ENCODE measurements at regions not wholly inside any gene's neighbourhood (a gene's known extent, or its start where the extent isn't known, plus 50 kb on each side); places are given as distances from the start of the nearest gene placed in this dataset.

DNA sequence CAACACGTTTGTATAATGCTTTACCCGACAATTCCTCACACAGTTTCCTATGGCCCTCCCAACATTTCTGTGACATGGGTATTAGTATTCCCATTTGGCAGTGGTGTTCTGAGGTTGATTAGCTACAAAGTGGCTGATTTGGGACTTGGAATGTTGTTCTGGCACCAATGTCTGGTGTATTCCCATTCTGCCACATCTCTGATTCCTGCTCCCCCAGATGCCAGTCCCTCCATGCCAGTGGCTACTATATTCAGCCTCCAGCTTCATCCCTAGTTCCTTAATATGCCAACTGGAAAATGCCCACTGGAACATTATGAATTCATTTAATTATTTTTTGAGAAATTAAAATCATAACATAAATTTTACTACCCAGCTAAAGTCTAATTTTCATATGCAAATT lies 60.6 kb upstream of the NBEA start:
- H3K27ac Mint-ChIP-seq: no peak overlapping the region
- no peaks in the 10 kb centered on the region for H3K4me1 ChIP-seq (ENCODE audit: control insufficient read depth in 2 of 2, insufficient read depth in 2 of 2, low read length in 2 of 2)

DNA sequence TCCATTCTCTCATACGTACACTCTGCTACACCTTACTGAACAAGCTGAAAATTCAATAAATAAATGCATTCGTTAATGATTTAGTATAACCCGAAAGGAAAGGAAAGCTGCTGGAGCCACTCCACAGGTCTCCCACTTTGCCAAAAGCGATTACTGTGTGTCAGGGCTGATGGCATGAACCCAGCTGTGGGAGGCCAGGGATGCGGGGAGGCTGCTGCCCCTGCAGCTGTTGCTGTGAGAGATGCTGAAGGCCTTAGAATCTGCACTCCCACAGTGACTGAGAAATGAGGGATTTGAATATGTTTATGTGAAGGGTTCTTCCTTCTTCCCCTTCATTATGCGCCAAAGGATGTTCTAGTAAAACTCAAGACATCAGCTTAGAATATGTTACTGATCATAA lies 58.7 kb upstream of the NBEA start:
- Histone ChIP-seq H3K4me1 (ENCODE audit: control insufficient read depth in 2 of 2, insufficient read depth in 2 of 2, low read length in 2 of 2) (no peaks in the 10 kb centered on the region), H3K36me3 (replicated peaks in 1 of 2; ENCODE audit: control extremely low read depth in 1 of 2, control insufficient read depth in 1 of 2, extremely low read depth in 1 of 2, insufficient read depth in 2 of 2, low read length in 1 of 2) (no peaks in the 10 kb centered on the region), H3K9ac (ENCODE audit: low read length) (no peak overlapping the region), H3K27me3 (replicated peaks in 1 of 4; ENCODE audit: control extremely low read depth in 1 of 4, control insufficient read depth in 3 of 4, insufficient read depth in 4 of 4, low read length in 3 of 4) (no peaks in the 10 kb centered on the region), H3K9me3 (ENCODE audit: control extremely low read depth in 1 of 3, control insufficient read depth in 2 of 3, insufficient read depth in 1 of 3, low read length in 2 of 3) (peaks cover 0 to 3% (median 0%) of the 10 kb centered on the region in 3 donors), H3K4me3 (ENCODE audit: control extremely low read depth in 1 of 5, extremely low read depth in 1 of 5, insufficient read depth in 1 of 5, low read depth in 2 of 5, low read length in 4 of 5) (no peak overlapping the region), H3K4me2 (replicated peaks; ENCODE audit: low read depth, low read length, poor library complexity, severe bottlenecking) (no peak overlapping the region), H3K79me2 (ENCODE audit: control insufficient read depth, insufficient read depth, low read length) (no peaks in the 10 kb centered on the region), H4K20me1 (ENCODE audit: control insufficient read depth, insufficient read depth, low read length, poor library complexity, severe bottlenecking) (no peaks in the 10 kb centered on the region), H2AFZ (ENCODE audit: insufficient read depth, low read depth, low read length, poor library complexity, severe bottlenecking) (no peak overlapping the region), H3K27ac (ENCODE audit: low read length in 2 of 2) (no peak overlapping the region)
- ChIA-PET CTCF (no interaction called here), POLR2A (no interaction called here)
- ATAC-seq (ENCODE audit: low read depth): no peak
- H3K4me1 Mint-ChIP-seq: no peaks in the 10 kb centered on the region
- H3K4me3 Mint-ChIP-seq: no peak overlapping the region
- intact Hi-C loops (cut with micrococcal nuclease): no loop called here
- 88% methylated on average over 3 of the region's 6 CpGs for WGBS (ENCODE audit: insufficient coverage)
- no peak for DNase-seq
- H3K9me3 Mint-ChIP-seq (ENCODE audit: insufficient read depth): no peaks in the 10 kb centered on the region
- peaks cover 3% of the 10 kb centered on the region for H3K27me3 Mint-ChIP-seq
- H3K27ac Mint-ChIP-seq: no peak overlapping the region
- TF ChIP-seq, protein P1, sequence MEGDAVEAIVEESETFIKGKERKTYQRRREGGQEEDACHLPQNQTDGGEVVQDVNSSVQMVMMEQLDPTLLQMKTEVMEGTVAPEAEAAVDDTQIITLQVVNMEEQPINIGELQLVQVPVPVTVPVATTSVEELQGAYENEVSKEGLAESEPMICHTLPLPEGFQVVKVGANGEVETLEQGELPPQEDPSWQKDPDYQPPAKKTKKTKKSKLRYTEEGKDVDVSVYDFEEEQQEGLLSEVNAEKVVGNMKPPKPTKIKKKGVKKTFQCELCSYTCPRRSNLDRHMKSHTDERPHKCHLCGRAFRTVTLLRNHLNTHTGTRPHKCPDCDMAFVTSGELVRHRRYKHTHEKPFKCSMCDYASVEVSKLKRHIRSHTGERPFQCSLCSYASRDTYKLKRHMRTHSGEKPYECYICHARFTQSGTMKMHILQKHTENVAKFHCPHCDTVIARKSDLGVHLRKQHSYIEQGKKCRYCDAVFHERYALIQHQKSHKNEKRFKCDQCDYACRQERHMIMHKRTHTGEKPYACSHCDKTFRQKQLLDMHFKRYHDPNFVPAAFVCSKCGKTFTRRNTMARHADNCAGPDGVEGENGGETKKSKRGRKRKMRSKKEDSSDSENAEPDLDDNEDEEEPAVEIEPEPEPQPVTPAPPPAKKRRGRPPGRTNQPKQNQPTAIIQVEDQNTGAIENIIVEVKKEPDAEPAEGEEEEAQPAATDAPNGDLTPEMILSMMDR (IDR thresholded peaks at IDR 0.05): no peak
- TF ChIP-seq EZH2 (IDR thresholded peaks at IDR 0.05; ENCODE audit: borderline replicate concordance, insufficient read depth, low read depth, low read length, poor library complexity, severe bottlenecking): no peak

More for the DNA sequence above, 60.6 kb upstream of the NBEA start:
- H2AFZ ChIP-seq (ENCODE audit: insufficient read depth, low read depth, low read length, poor library complexity, severe bottlenecking): no peak overlapping the region
- H3K9ac ChIP-seq (ENCODE audit: low read length): no peak overlapping the region
- Mint-ChIP-seq H3K4me1 (no peaks in the 10 kb centered on the region), H3K4me3 (no peak overlapping the region), H3K27me3 (peaks cover 3% of the 10 kb centered on the region), H3K9me3 (ENCODE audit: insufficient read depth) (no peaks in the 10 kb centered on the region)
- ChIA-PET POLR2A (no interaction called here), CTCF (no interaction called here)
- peaks cover 0 to 3% (median 0%) of the 10 kb centered on the region in 3 donors for H3K9me3 ChIP-seq (ENCODE audit: control extremely low read depth in 1 of 3, control insufficient read depth in 2 of 3, insufficient read depth in 1 of 3, low read length in 2 of 3)
- TF ChIP-seq, protein P1 (IDR thresholded peaks at IDR 0.05): no peak
- no peak for TF ChIP-seq EZH2 (IDR thresholded peaks at IDR 0.05; ENCODE audit: borderline replicate concordance, insufficient read depth, low read depth, low read length, poor library complexity, severe bottlenecking)
- no CpG with 5 or more reads among the region's 2 CpGs for WGBS (ENCODE audit: insufficient coverage)
- H3K79me2 ChIP-seq (ENCODE audit: control insufficient read depth, insufficient read depth, low read length): no peaks in the 10 kb centered on the region
- ATAC-seq (ENCODE audit: low read depth): no peak
- no peaks in the 10 kb centered on the region for H3K27me3 ChIP-seq (replicated peaks in 1 of 4; ENCODE audit: control extremely low read depth in 1 of 4, control insufficient read depth in 3 of 4, insufficient read depth in 4 of 4, low read length in 3 of 4)
- intact Hi-C loops (cut with micrococcal nuclease): no loop called here
- no peaks in the 10 kb centered on the region for H3K36me3 ChIP-seq (replicated peaks in 1 of 2; ENCODE audit: control extremely low read depth in 1 of 2, control insufficient read depth in 1 of 2, extremely low read depth in 1 of 2, insufficient read depth in 2 of 2, low read length in 1 of 2)
- H4K20me1 ChIP-seq (ENCODE audit: control insufficient read depth, insufficient read depth, low read length, poor library complexity, severe bottlenecking): no peaks in the 10 kb centered on the region
- no peak overlapping the region for H3K4me3 ChIP-seq (ENCODE audit: control extremely low read depth in 1 of 5, extremely low read depth in 1 of 5, insufficient read depth in 1 of 5, low read depth in 2 of 5, low read length in 4 of 5)
- no peak overlapping the region for H3K4me2 ChIP-seq (replicated peaks; ENCODE audit: low read depth, low read length, poor library complexity, severe bottlenecking)
- H3K27ac ChIP-seq (ENCODE audit: low read length in 2 of 2): no peak overlapping the region
- no peak for DNase-seq
